ENCODE measurements at regions not wholly inside any gene's neighbourhood (a gene's known extent, or its start where the extent isn't known, plus 50 kb on each side); places are given as distances from the start of the nearest gene placed in this dataset.

DNA sequence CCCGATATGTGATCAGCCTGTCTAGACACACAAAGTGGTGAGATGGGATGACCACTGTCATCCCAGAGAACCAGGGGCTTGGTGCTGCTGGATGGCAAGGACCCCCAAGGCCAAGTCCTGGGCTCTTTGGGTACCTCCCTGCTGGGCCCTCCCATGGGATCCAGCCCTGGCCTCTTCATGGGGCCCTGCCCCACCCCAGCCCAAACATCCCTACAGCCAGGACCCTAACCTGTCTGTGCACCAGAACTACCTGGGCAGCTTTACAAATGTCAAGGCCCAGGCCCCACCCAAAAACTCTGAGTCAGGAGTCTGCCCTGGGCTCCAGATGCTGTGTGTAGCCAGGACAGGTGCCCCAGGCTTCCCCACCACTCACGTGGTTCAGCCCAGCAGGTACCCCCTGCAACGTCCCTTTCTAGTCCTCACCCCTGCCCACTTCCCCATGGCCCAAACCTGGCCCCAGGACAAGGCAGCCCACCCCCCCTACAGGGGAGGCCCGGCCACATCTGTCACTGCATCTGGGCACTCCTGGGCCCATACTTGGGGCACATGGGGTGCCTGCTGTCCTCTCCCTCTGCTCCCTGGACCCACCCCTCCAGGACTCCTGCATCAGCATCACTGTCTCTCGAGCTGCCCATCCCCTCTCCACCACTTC lies 233.5 kb downstream of the TUBA3C start:
- no peak for ATAC-seq
- TF ChIP-seq ZNF8 (CRISPR knock-in tag; IDR thresholded peaks at IDR 0.05): no peak
- TF ChIP-seq SNAI2 (CRISPR knock-in tag; IDR thresholded peaks at IDR 0.05): no peak
- TF ChIP-seq ARNTL (CRISPR knock-in tag; IDR thresholded peaks at IDR 0.05; ENCODE audit: borderline replicate concordance, low read depth): no peak
- TF ChIP-seq ZNF70 (CRISPR knock-in tag; IDR thresholded peaks at IDR 0.05): no peak
- TF ChIP-seq ZFP30 (CRISPR knock-in tag; IDR thresholded peaks at IDR 0.05): no peak

- TF ChIP-seq SNAI2 (CRISPR knock-in tag; IDR thresholded peaks at IDR 0.05) (no peak), PPARA (CRISPR knock-in tag; IDR thresholded peaks at IDR 0.05; ENCODE audit: borderline replicate concordance) (no peak), ZNF8 (CRISPR knock-in tag; IDR thresholded peaks at IDR 0.05) (no peak), ARNTL (CRISPR knock-in tag; IDR thresholded peaks at IDR 0.05; ENCODE audit: borderline replicate concordance, low read depth) (no peak), BACH2 (CRISPR knock-in tag; IDR thresholded peaks at IDR 0.05; ENCODE audit: borderline replicate concordance) (no peak), ZFP3 (CRISPR knock-in tag; IDR thresholded peaks at IDR 0.05) (no peak), OSR1 (CRISPR knock-in tag; IDR thresholded peaks at IDR 0.05) (no peak), GLIS3 (CRISPR knock-in tag; IDR thresholded peaks at IDR 0.05) (no peak), ZNF565 (CRISPR knock-in tag; conservative IDR thresholded peaks at IDR 0.05; ENCODE audit: low read depth) (no peak), RARB (CRISPR knock-in tag; IDR thresholded peaks at IDR 0.05) (no peak), POU6F1 (CRISPR knock-in tag; IDR thresholded peaks at IDR 0.05; ENCODE audit: borderline replicate concordance, low read depth) (no peak)
- TF ChIP-seq, protein P1, sequence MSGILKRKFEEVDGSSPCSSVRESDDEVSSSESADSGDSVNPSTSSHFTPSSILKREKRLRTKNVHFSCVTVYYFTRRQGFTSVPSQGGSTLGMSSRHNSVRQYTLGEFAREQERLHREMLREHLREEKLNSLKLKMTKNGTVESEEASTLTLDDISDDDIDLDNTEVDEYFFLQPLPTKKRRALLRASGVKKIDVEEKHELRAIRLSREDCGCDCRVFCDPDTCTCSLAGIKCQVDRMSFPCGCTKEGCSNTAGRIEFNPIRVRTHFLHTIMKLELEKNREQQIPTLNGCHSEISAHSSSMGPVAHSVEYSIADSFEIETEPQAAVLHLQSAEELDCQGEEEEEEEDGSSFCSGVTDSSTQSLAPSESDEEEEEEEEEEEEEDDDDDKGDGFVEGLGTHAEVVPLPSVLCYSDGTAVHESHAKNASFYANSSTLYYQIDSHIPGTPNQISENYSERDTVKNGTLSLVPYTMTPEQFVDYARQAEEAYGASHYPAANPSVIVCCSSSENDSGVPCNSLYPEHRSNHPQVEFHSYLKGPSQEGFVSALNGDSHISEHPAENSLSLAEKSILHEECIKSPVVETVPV (CRISPR knock-in tag; IDR thresholded peaks at IDR 0.05): no peak
- no peak for ATAC-seq
Observed at GRCh38 chr13:18947376-18947977, 234.1 kb downstream of the TUBA3C start.

DNA sequence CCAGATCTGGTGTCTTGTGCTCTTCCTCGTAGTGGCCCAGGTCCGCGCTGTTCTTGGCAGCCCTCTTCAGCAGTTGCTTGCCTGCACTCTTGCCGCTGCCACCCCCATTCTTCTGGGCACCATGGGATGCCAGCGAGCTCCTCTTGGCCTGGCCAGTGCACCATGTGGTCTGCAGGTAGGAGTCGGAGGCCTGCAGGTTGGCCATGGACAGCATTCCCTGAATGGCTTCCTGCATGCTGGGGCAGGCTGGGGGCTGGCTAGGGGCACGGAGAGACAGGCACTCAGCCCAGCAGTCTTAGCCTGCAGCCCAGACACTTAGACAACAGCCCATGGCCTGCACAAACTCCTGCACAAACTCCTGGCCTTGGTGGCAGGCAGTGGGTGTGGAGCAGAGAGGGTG lies 234.9 kb downstream of the TUBA3C start:
- no peak for ATAC-seq
- TF ChIP-seq ISL1 (CRISPR knock-in tag; IDR thresholded peaks at IDR 0.05) (no peak), ZNF70 (CRISPR knock-in tag; IDR thresholded peaks at IDR 0.05) (no peak), PATZ1 (CRISPR knock-in tag; IDR thresholded peaks at IDR 0.05; ENCODE audit: borderline replicate concordance) (no peak), GLIS3 (CRISPR knock-in tag; IDR thresholded peaks at IDR 0.05) (no peak), ZNF8 (CRISPR knock-in tag; IDR thresholded peaks at IDR 0.05) (no peak), ESRRG (CRISPR knock-in tag; IDR thresholded peaks at IDR 0.05) (no peak), TCF4 (CRISPR knock-in tag; IDR thresholded peaks at IDR 0.05; ENCODE audit: borderline replicate concordance) (no peak)
- TF ChIP-seq, protein P2, sequence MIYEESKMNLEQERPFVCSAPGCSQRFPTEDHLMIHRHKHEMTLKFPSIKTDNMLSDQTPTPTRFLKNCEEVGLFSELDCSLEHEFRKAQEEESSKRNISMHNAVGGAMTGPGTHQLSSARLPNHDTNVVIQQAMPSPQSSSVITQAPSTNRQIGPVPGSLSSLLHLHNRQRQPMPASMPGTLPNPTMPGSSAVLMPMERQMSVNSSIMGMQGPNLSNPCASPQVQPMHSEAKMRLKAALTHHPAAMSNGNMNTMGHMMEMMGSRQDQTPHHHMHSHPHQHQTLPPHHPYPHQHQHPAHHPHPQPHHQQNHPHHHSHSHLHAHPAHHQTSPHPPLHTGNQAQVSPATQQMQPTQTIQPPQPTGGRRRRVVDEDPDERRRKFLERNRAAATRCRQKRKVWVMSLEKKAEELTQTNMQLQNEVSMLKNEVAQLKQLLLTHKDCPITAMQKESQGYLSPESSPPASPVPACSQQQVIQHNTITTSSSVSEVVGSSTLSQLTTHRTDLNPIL (CRISPR knock-in tag; IDR thresholded peaks at IDR 0.05; ENCODE audit: low read depth): no peak

DNA sequence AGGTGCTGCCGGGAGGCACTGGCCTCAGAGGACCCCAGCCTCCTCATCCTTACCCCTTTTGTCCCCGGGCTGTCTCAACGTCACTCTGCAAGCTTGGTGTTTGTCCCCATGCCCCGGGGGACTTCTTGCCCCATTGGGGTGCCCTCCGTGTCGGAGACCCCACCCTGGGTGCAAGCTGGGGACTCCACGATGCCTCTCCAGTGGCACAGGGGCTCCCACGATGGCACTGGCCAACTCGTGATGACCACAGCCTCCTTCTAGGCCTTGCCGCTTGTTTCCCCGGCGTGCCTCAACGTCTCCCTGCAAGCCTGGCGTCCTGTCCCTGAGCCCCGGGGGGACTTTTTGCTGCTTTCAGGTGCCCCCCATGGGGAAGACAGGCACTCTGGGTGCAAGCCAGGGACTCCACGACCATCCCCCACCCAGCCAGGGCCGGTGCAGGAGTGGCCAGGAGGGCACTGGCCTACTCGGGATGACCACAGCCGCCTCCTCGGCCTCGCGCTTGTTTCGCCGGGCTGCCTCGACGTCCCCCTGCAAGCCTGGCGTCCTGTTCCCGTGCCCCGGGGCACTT lies 237.0 kb downstream of the TUBA3C start:
- TF ChIP-seq BACH2 (CRISPR knock-in tag; IDR thresholded peaks at IDR 0.05; ENCODE audit: borderline replicate concordance): no peak
- no peak for TF ChIP-seq ZFP30 (CRISPR knock-in tag; IDR thresholded peaks at IDR 0.05)
- TF ChIP-seq PPARA (CRISPR knock-in tag; IDR thresholded peaks at IDR 0.05; ENCODE audit: borderline replicate concordance): no peak
- no peak for TF ChIP-seq ZNF8 (CRISPR knock-in tag; IDR thresholded peaks at IDR 0.05)
- TF ChIP-seq ZC3H10 (CRISPR knock-in tag; IDR thresholded peaks at IDR 0.05): no peak
- TF ChIP-seq, protein P1 (CRISPR knock-in tag; IDR thresholded peaks at IDR 0.05): no peak
- TF ChIP-seq, protein P2 (CRISPR knock-in tag; IDR thresholded peaks at IDR 0.05; ENCODE audit: low read depth): no peak
- no peak for TF ChIP-seq ESRRG (CRISPR knock-in tag; IDR thresholded peaks at IDR 0.05)
- TF ChIP-seq RARB (CRISPR knock-in tag; IDR thresholded peaks at IDR 0.05): no peak
- no peak for ATAC-seq
